ENCODE measurements at regions not wholly inside any gene's neighbourhood (a gene's known extent, or its start where the extent isn't known, plus 50 kb on each side); places are given as distances from the start of the nearest gene placed in this dataset.

DNA sequence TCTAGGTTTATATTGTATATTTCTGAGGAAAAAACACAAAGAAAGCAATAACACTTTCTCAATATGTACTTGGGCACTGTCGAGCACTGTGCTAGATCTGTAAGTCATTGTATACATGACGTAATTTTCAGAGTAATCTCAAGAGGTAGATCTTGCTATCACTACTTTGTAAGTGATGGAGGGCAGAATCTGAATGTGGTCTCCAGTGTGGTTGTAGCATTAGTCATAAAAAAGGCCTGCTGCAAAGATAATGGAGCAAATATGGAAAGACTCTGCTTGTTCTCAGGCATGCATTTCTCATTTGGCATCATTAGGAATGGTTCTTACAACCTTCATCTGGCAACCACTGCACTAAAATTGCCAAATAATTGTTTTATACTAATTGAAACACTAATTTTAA, 419.8 kb upstream of the CCDC179 start:
- TF ChIP-seq, protein P1, sequence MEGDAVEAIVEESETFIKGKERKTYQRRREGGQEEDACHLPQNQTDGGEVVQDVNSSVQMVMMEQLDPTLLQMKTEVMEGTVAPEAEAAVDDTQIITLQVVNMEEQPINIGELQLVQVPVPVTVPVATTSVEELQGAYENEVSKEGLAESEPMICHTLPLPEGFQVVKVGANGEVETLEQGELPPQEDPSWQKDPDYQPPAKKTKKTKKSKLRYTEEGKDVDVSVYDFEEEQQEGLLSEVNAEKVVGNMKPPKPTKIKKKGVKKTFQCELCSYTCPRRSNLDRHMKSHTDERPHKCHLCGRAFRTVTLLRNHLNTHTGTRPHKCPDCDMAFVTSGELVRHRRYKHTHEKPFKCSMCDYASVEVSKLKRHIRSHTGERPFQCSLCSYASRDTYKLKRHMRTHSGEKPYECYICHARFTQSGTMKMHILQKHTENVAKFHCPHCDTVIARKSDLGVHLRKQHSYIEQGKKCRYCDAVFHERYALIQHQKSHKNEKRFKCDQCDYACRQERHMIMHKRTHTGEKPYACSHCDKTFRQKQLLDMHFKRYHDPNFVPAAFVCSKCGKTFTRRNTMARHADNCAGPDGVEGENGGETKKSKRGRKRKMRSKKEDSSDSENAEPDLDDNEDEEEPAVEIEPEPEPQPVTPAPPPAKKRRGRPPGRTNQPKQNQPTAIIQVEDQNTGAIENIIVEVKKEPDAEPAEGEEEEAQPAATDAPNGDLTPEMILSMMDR (IDR thresholded peaks at IDR 0.05; ENCODE audit: insufficient read depth, low read length): no peak
- DNase-seq (ENCODE audit: low read depth): peak; percentile 41
- H3K4me3 ChIP-seq (ENCODE audit: low read depth, low read length): no peak overlapping the region

DNA sequence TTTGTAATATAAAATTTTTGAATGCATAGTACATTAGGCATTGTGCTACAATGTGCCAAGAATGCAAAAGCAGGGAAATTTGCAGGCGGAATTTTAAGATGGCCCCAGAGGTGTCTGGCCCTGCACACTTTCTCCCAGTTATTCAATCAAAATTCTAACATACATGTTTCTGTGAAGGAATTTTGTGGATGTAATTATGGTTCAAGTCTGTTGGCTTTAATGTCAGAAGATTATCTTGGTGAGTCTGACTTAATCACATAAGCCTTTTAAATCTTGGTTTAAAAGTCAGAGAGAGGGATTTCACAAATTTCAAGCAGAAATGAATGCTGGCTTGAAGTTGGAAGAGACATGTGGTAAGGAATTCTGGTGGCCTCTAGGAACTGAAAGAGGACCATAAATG, 423.4 kb upstream of the CCDC179 start:
- no peak overlapping the region for H3K4me3 ChIP-seq (ENCODE audit: low read depth, low read length)
- TF ChIP-seq, protein P1 (IDR thresholded peaks at IDR 0.05; ENCODE audit: insufficient read depth, low read length): no peak
- no peak for DNase-seq (ENCODE audit: low read depth)

DNA sequence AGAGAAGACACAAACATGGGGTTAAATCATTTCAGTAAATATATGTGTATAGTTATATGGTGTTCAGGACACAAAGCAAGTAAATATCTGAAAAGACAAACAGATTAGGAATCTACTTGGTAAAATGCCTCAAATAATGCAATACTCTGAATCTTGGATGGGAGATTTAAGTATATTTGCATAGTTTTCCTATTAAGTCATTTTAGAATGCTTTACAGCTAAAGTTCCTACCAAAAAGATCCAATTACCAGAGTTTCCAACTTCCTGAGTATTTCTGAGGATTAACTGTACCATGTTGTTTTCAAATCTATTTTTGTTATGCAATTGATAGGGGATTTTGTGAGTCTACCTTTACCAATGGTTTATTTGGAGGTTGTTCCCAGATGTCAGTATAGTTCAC, 424.4 kb upstream of the CCDC179 start:
- TF ChIP-seq, protein P1 (IDR thresholded peaks at IDR 0.05; ENCODE audit: insufficient read depth, low read length): no peak
- H3K4me3 ChIP-seq (ENCODE audit: low read depth, low read length): no peak overlapping the region
- peak; percentile 24 for DNase-seq (ENCODE audit: low read depth)

DNA sequence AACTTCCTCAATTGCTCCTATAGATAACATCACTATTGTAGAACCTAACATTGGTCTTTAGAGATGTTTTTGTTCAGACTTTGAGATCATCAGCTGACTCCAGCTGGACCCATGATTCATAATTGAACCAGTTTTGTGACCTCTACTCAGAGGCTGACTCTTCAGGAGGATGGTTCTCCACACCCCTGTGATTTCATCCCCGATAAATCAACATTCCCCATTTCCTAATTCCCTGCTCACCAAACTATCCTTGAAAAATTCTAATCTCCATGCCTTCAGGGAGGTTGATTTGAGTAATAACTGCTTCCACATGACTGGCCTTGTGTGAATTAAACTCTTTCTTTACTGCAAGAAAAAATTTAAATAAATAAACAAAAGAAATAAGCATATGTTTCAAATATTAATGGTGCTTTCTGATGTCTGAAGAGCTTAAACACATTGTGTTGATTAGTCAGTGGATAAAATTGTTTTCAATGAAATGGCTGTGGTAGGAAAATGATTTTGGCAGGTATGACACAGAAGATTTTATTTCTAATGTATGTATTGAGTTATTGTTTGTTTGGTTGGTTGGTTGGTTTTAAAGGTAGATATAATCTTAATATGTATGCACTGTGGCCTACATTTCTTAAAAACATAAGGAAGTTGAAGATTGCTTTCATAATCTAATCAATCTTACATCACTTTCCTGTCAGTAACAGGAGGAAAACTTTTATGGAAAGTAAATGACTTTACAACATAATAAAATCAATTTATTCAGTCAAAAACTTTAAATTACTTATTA, 427.9 kb upstream of the CCDC179 start:
- TF ChIP-seq, protein P1 (IDR thresholded peaks at IDR 0.05; ENCODE audit: insufficient read depth, low read length): no peak
- peak; percentile 58 for DNase-seq (ENCODE audit: low read depth)
- no peak overlapping the region for H3K4me3 ChIP-seq (ENCODE audit: low read depth, low read length)

DNA sequence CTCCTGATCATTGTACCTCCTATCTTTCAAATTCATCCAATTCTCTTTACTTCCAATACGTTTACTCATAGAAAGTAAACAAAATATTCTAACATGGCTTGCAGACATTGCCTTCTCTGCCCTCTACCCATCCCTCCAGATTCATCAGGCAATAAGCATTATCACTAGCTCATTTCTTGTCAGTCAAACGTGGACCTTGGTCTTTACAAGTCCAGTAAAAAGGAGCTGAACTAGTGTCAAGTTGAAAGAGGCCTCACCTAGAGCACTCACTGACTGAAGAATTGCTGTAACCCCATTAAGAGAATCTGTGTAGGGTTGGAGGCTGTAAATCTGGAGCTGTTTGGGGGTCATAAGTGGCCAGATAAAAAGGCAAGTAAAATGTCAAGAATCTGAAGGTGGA, 435.0 kb upstream of the CCDC179 start:
- H3K4me3 ChIP-seq (ENCODE audit: low read depth, low read length): no peak overlapping the region
- TF ChIP-seq, protein P1 (IDR thresholded peaks at IDR 0.05; ENCODE audit: insufficient read depth, low read length): no peak
- DNase-seq (ENCODE audit: low read depth): no peak

DNA sequence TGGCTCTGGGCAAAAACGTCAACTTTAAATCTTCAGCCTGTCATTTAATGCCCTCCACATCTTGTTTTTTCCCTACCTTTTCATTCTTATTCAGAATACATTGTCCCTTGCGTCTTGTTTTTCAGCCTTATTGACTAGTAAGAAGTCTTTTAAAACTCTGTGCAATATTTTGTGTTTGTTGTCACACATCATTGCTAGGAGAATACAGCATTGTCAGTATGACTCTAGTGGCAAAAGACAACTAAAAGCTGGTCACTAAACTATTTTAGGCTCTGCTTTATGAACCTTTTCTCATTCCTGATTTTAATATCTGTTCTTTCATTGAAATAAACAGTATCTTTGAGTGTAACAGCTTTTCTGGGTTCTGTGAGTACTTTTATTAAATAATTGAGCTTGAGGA, 447.8 kb upstream of the CCDC179 start:
- DNase-seq (ENCODE audit: low read depth): no peak
- H3K4me3 ChIP-seq (ENCODE audit: low read depth, low read length): no peak overlapping the region
- TF ChIP-seq, protein P1 (IDR thresholded peaks at IDR 0.05; ENCODE audit: insufficient read depth, low read length): no peak

DNA sequence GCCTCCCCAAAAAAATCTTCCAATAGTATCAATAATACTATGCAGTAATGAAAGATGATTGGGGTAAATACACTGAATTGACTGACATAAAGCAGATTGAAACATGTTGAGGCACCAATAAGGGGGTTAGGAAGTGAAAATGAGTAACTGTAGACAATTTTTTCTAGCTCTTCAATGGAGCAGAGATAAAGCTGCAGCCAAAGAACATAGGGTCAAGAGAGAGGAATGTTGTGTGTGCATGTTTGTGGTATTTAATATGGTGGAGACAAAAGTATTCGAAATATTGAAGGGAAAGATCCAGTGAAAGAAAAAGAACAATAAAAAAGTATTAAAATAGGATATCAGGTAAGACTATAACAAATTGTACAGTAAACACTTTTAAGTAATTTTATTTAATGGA, 450.0 kb upstream of the CCDC179 start:
- no peak overlapping the region for H3K4me3 ChIP-seq (ENCODE audit: low read depth, low read length)
- TF ChIP-seq, protein P1 (IDR thresholded peaks at IDR 0.05; ENCODE audit: insufficient read depth, low read length): no peak
- peak; percentile 6 for DNase-seq (ENCODE audit: low read depth)

All from fibroblast of the aortic adventitia (primary cell).